K562 (cell line): ENCODE measurements at regions not wholly inside any gene's neighbourhood (a gene's known extent, or its start where the extent isn't known, plus 50 kb on each side); places are given as distances from the start of the nearest gene placed in this dataset.

ENCODE experiments used
- ATAC-seq: fragments of 200-7000 bp; cut with Tn5 transposase; 3 replicates; pipeline ENCODE4 v1.9.1; 2020; ENCODE audit warnings: moderate library complexity
- BruUV-seq: library from RNA; stranded (reverse); fragments of 400-500 nt; replicated peaks from 2 replicates; lab custom pipeline; 2021; lab: Mats Ljungman, UMichigan
- CTCF ChIA-PET: fragments of 300-600 bp; formaldehyde crosslinking; extraction: SDS; loops from one replicate; lab custom pipeline; 2021; ENCODE audit warnings: low intra/inter-chr PET ratio; lab: Yijun Ruan, JAX
- POLR2A ChIA-PET: fragments of 300-600, 350-650 bp; sonication (Branson Sonifier 250); formaldehyde crosslinking; extraction: SDS; loops from one replicate; lab custom pipeline; 2021; ENCODE audit warnings: antibody characterized with exemption, inconsistent platforms; lab: Yijun Ruan, JAX
- DNase-seq, 4 experiments: peaks; one replicate each; pipeline versions ENCODE4 v3.0.0 to v3.0.0-alpha.2; 2011 to 2018; ENCODE audit warnings: low spot score in 3 of 4, mixed read lengths in 3 of 4; ENCODE audit errors: extremely low read depth in 1 of 4
- FAIRE-seq: peaks from 2 replicates; lab custom pipeline; 2011; peaks lifted over from hg19 to GRCh38; lab: Jason Lieb, UNC
- H2AFZ ChIP-seq: 2 replicates; pipeline ENCODE4 v1.6.0; 2011; ENCODE audit warnings: low read depth, low read length, control low read depth, inconsistent platforms
- H3K27ac ChIP-seq: fragments of 200-600 bp; 3 replicates; pipeline ENCODE4 v1.8.0; 2011; ENCODE audit warnings: low read depth, mild to moderate bottlenecking, control low read depth, inconsistent platforms, low read length, moderate library complexity, mixed read lengths; ENCODE audit errors: extremely low read depth
- H3K27me3 ChIP-seq, 2 experiments: fragments of 300-600 bp in 1 of 2; 2 replicates in 1 of 2; 3 replicates in 1 of 2; pipeline versions ENCODE4 v1.6.0 to v1.8.0; 2011; ENCODE audit warnings: inconsistent platforms in 2 of 2, low read length in 2 of 2, mild to moderate bottlenecking in 1 of 2, mixed read lengths in 1 of 2, moderate library complexity in 1 of 2; ENCODE audit not compliant: control insufficient read depth in 2 of 2, insufficient read depth in 2 of 2
- H3K36me3 ChIP-seq: fragments of 300-600 bp; 3 replicates; pipeline ENCODE4 v1.8.0; 2011; ENCODE audit warnings: mild to moderate bottlenecking, low read length, inconsistent platforms; ENCODE audit not compliant: control insufficient read depth, insufficient read depth
- H3K4me1 ChIP-seq, 2 experiments: fragments of 200-600 bp in 1 of 2; replicated peaks in 1 of 2; 2 replicates in 1 of 2; 3 replicates in 1 of 2; pipeline versions ENCODE4 v1.5.1 to v1.8.0; 2011; ENCODE audit warnings: inconsistent platforms in 2 of 2, low read length in 2 of 2, mild to moderate bottlenecking in 1 of 2, mixed read lengths in 1 of 2, moderate library complexity in 1 of 2; ENCODE audit not compliant: control insufficient read depth in 2 of 2, insufficient read depth in 2 of 2
- H3K4me2 ChIP-seq: 2 replicates; pipeline ENCODE4 v1.6.1; 2011; ENCODE audit warnings: low read length, control low read depth, inconsistent platforms, mixed read lengths; ENCODE audit not compliant: insufficient read depth
- H3K4me3 ChIP-seq: fragments of 200-600 bp; sonication (generic), shearing (Covaris generic); 2 replicates; pipeline ENCODE4 v1.5.1; 2016; ENCODE audit warnings: control low read depth, inconsistent platforms
- H3K79me2 ChIP-seq: fragments of 200-600 bp; 3 replicates; pipeline ENCODE4 v1.8.0; 2011; ENCODE audit warnings: low read length, inconsistent platforms; ENCODE audit not compliant: control insufficient read depth, insufficient read depth
- H3K9ac ChIP-seq, 2 experiments: 2 replicates each; pipeline versions ENCODE4 v1.6.0 to v1.6.1; 2011; ENCODE audit warnings: low read depth in 2 of 2, low read length in 2 of 2, control low read depth in 1 of 2, inconsistent platforms in 1 of 2, mild to moderate bottlenecking in 1 of 2, mixed read lengths in 1 of 2; ENCODE audit not compliant: insufficient read depth in 1 of 2
- H3K9me1 ChIP-seq: one replicate; pipeline ENCODE4 v1.6.0; 2011; ENCODE audit warnings: inconsistent platforms, mild to moderate bottlenecking, low read length, moderate library complexity; ENCODE audit not compliant: control insufficient read depth, insufficient read depth
- H3K9me3 ChIP-seq: replicated peaks from 2 replicates; pipeline ENCODE4 v1.5.1; 2011; ENCODE audit warnings: low read depth, low read length, inconsistent platforms; ENCODE audit not compliant: control insufficient read depth, insufficient read depth
- H4K20me1 ChIP-seq: replicated peaks from 2 replicates; pipeline ENCODE4 v1.6.1; 2011; ENCODE audit warnings: low read length, inconsistent platforms, mixed read lengths; ENCODE audit not compliant: control insufficient read depth, insufficient read depth
- ELF2 ChIP-seq: fragments of 250-450 bp; sonication (Bioruptor Pico); IDR thresholded peaks from 2 replicates; pipeline ENCODE4 v1.5.0; 2021; ENCODE audit warnings: mild to moderate bottlenecking
- GATAD2B ChIP-seq: fragments of 450-650 bp; IDR thresholded peaks from 2 replicates; pipeline ENCODE4 v1.6.1; 2017; ENCODE audit warnings: mild to moderate bottlenecking, borderline replicate concordance
- GTF2B ChIP-seq: IDR thresholded peaks from 2 replicates; pipeline ENCODE4 v1.6.1; 2011; ENCODE audit not compliant: insufficient read length; ENCODE audit errors: extremely low read depth
- KDM1A ChIP-seq, 2 experiments: fragments of 450-650 bp; IDR thresholded peaks; 2 replicates each; pipeline ENCODE4 v1.6.1; 2016; ENCODE audit warnings: mild to moderate bottlenecking in 2 of 2
- MBD2 ChIP-seq: sonication (generic); IDR thresholded peaks from 2 replicates; pipeline ENCODE4 v1.6.1; 2016; ENCODE audit warnings: low read depth, borderline replicate concordance
- MTA1 ChIP-seq: fragments of 450-650 bp; IDR thresholded peaks from 2 replicates; pipeline ENCODE4 v1.6.1; 2017; ENCODE audit warnings: borderline replicate concordance
- PHB ChIP-seq: fragments of 250-450 bp; sonication (Bioruptor Pico); IDR thresholded peaks from 2 replicates; pipeline ENCODE4 v1.5.0; 2021
- RBM34 ChIP-seq: fragments of 200-400 bp; formaldehyde crosslinking; IDR thresholded peaks from 2 replicates; pipeline ENCODE4 v1.6.1; 2018; ENCODE audit warnings: low read length, borderline replicate concordance; ENCODE audit not compliant: insufficient read depth
- ZNF175 ChIP-seq: fragments of 200-800 bp; sonication (Bioruptor generic); IDR thresholded peaks from 2 replicates; pipeline ENCODE4 v1.6.1; 2016; ENCODE audit warnings: low read depth, mild to moderate bottlenecking, missing genetic modification characterization, missing compliant biosample characterization
- ZNF232 ChIP-seq: sonication (generic); formaldehyde crosslinking; IDR thresholded peaks from 2 replicates; pipeline ENCODE4 v1.8.0; 2022; ENCODE audit warnings: mild to moderate bottlenecking, missing genetic modification reagents
- ZNF253 ChIP-seq: fragments of 250-450 bp; sonication (Bioruptor Pico); conservative IDR thresholded peaks from 2 replicates; pipeline ENCODE4 v1.6.1; 2021; ENCODE audit warnings: mild to moderate bottlenecking
- ZNF347 ChIP-seq: fragments of 450-650 bp; formaldehyde crosslinking; IDR thresholded peaks from 2 replicates; pipeline ENCODE4 v1.4.0; 2020; ENCODE audit warnings: low read depth, mild to moderate bottlenecking, moderate library complexity
- ZNF695 ChIP-seq: fragments of 450-650 bp; formaldehyde crosslinking; IDR thresholded peaks from 2 replicates; pipeline ENCODE4 v1.4.0; 2020; ENCODE audit warnings: mild to moderate bottlenecking, moderate library complexity
- whole genome bisulfite sequencing: fragments of 100-300 bp; shearing (Covaris generic); methylation state at CpG from one replicate; pipeline ENCODE4 v1.1.6; 2016; ENCODE audit warnings: low coverage, mixed read lengths; ENCODE audit not compliant: insufficient coverage; ENCODE audit errors: missing lambda C conversion rate; 5-methylcytosine and 5-hydroxymethylcytosine counted together
- in situ Hi-C: fragments of 300-500 bp; cut with MboI; formaldehyde crosslinking; loops from 4 replicates; pipeline ENCODE4 v1.15.0; 2018; ENCODE audit warnings: inconsistent platforms, mixed read lengths
- intact Hi-C: fragments of 100-400 bp; cut with micrococcal nuclease; formaldehyde crosslinking; loops from 2 replicates; pipeline ENCODE4 v1.14.2; 2022
- TF ChIP-seq, protein P1 (sequence below): IDR thresholded peaks from 3 replicates; pipeline ENCODE4 v1.6.1; 2011; ENCODE audit warnings: borderline replicate concordance, mild to moderate bottlenecking; ENCODE audit not compliant: insufficient read length, insufficient read depth
- TF ChIP-seq, protein P2 (sequence below): sonication (generic); formaldehyde crosslinking; IDR thresholded peaks from 2 replicates; pipeline ENCODE4 v1.8.1; 2022; ENCODE audit warnings: missing genetic modification reagents

GRCh38 chr2:180644709-180645108, 335.7 kb upstream of the UBE2E3 start:
- FAIRE-seq (no peak), DNase-seq (no peak), ATAC-seq (no peak)
- intact Hi-C loops (no loop called here), in situ Hi-C loops (no loop called here)
- H3K36me3 ChIP-seq, result no peaks in the 10 kb centered on the region
- no TSS peak for BruUV-seq
- no peak overlapping the region for H3K4me3 ChIP-seq
- 0% methylated on average over 2 of the region's 2 CpGs for WGBS
- CTCF ChIA-PET, result no interaction called here
- H3K9me3 ChIP-seq, result no peaks in the 10 kb centered on the region
- H3K4me2 ChIP-seq, result no peak overlapping the region
- H2AFZ ChIP-seq, result no peak overlapping the region
- TF ChIP-seq, protein P1, sequence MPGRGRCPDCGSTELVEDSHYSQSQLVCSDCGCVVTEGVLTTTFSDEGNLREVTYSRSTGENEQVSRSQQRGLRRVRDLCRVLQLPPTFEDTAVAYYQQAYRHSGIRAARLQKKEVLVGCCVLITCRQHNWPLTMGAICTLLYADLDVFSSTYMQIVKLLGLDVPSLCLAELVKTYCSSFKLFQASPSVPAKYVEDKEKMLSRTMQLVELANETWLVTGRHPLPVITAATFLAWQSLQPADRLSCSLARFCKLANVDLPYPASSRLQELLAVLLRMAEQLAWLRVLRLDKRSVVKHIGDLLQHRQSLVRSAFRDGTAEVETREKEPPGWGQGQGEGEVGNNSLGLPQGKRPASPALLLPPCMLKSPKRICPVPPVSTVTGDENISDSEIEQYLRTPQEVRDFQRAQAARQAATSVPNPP, result no peak
- TF ChIP-seq MTA1, result no peak
- no peaks in the 10 kb centered on the region for H3K79me2 ChIP-seq
- no peaks in the 10 kb centered on the region for H4K20me1 ChIP-seq
- H3K27me3 ChIP-seq, result no peaks in the 10 kb centered on the region
- no peaks in the 10 kb centered on the region for H3K9me1 ChIP-seq
- H3K9ac ChIP-seq, result no peak overlapping the region
- H3K4me1 ChIP-seq, result no peaks in the 10 kb centered on the region
- POLR2A ChIA-PET, result no interaction called here
- H3K27ac ChIP-seq, result no peak overlapping the region

GRCh38 chr2:180630756-180631155, 349.6 kb upstream of the UBE2E3 start:
- Histone ChIP-seq H3K9ac (no peak overlapping the region), H4K20me1 (no peaks in the 10 kb centered on the region), H3K9me3 (no peaks in the 10 kb centered on the region), H3K4me3 (no peak overlapping the region), H3K27ac (no peak overlapping the region), H3K27me3 (no peaks in the 10 kb centered on the region), H3K4me1 (no peaks in the 10 kb centered on the region), H3K9me1 (no peaks in the 10 kb centered on the region), H3K36me3 (no peaks in the 10 kb centered on the region), H2AFZ (no peak overlapping the region), H3K4me2 (no peak overlapping the region), H3K79me2 (no peaks in the 10 kb centered on the region)
- intact Hi-C loops (no loop called here), in situ Hi-C loops (no loop called here)
- WGBS, result 2% methylated on average over 2 of the region's 2 CpGs
- ChIA-PET POLR2A (no interaction called here), CTCF (no interaction called here)
- FAIRE-seq (no peak), DNase-seq (no peak), ATAC-seq (no peak)
- no TSS peak for BruUV-seq
- TF ChIP-seq MBD2 (no peak), ZNF253 (CRISPR knock-in tag) (no peak), RBM34 (no peak), ZNF175 (CRISPR knock-in tag) (no peak), KDM1A (IDR thresholded peaks at IDR 0.05) (no peak), ELF2 (no peak), GTF2B (no peak), PHB (CRISPR knock-in tag) (no peak), ZNF347 (CRISPR knock-in tag) (no peak), ZNF695 (CRISPR knock-in tag) (no peak), GATAD2B (no peak), ZNF232 (CRISPR knock-in tag) (no peak)
- TF ChIP-seq, protein P2, sequence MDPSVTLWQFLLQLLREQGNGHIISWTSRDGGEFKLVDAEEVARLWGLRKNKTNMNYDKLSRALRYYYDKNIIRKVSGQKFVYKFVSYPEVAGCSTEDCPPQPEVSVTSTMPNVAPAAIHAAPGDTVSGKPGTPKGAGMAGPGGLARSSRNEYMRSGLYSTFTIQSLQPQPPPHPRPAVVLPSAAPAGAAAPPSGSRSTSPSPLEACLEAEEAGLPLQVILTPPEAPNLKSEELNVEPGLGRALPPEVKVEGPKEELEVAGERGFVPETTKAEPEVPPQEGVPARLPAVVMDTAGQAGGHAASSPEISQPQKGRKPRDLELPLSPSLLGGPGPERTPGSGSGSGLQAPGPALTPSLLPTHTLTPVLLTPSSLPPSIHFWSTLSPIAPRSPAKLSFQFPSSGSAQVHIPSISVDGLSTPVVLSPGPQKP (CRISPR knock-in tag), result no peak
